ENCODE measurements at regions not wholly inside any gene's neighbourhood (a gene's known extent, or its start where the extent isn't known, plus 50 kb on each side); places are given as distances from the start of the nearest gene placed in this dataset.

- WGBS, 2 donors (ENCODE audit: low coverage in 1 of 2): no CpG with 5 or more reads among the region's 1 CpG
- peaks cover 55% of the 10 kb centered on the region for H3K27me3 ChIP-seq
- no peak for TF ChIP-seq CTCF (IDR thresholded peaks at IDR 0.05)
- H3K4me3 ChIP-seq: no peak overlapping the region
- no peaks in the 10 kb centered on the region for H3K36me3 ChIP-seq
- ATAC-seq: no peak
- no peak overlapping the region for H3K27ac ChIP-seq
- peaks cover 0 to 13% (median 9%) of the 10 kb centered on the region in 3 donors for H3K4me1 ChIP-seq
- H3K9me3 ChIP-seq: no peaks in the 10 kb centered on the region
These were observed 247.3 kb upstream of the RPL38 start for GRCh38 chr17:73956169-73956568.

- H3K4me1 ChIP-seq: peaks cover 0 to 13% (median 9%) of the 10 kb centered on the region in 3 donors
- no peak for ATAC-seq
- no peaks in the 10 kb centered on the region for H3K36me3 ChIP-seq
- no peak overlapping the region for H3K4me3 ChIP-seq
- peaks cover 49% of the 10 kb centered on the region for H3K27me3 ChIP-seq
- H3K9me3 ChIP-seq: no peaks in the 10 kb centered on the region
- no peak for TF ChIP-seq EP300 (IDR thresholded peaks at IDR 0.05)
- peak in 1 of 4 experiments; percentile 23 for TF ChIP-seq CTCF (IDR thresholded peaks at IDR 0.05)
- no peak overlapping the region for H3K27ac ChIP-seq
- WGBS, 2 donors (ENCODE audit: low coverage in 1 of 2): 64 to 65% methylated on average over 7 of the region's 15 CpGs
These were observed 246.6 kb upstream of the RPL38 start for GRCh38 chr17:73956595-73957465.

DNA sequence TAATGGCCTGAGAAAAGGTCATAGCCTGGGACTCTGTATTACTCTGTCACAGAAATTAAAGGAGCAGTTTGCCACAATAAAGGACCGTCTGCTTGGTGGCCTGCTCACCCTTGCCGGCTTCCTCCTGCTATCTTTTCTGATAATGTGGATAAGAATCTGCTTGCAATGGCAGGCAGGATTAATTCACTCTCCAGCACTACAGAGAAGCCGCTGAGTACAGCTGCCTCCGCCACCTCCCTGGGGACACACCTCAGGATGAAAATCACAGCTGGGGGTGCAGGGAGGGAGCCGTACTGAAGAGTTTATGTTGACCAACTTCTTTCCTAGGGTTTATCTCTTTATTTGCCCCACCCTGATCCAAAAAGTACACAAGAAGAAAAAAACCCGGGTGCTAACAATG is 245.9 kb upstream of the RPL38 start:
- H3K4me3 ChIP-seq: no peak overlapping the region
- H3K27ac ChIP-seq: no peak overlapping the region
- H3K27me3 ChIP-seq: peaks cover 41% of the 10 kb centered on the region
- H3K36me3 ChIP-seq: no peaks in the 10 kb centered on the region
- H3K4me1 ChIP-seq: peaks cover 0 to 6% (median 4%) of the 10 kb centered on the region in 3 donors
- no peak for ATAC-seq
- WGBS, 2 donors (ENCODE audit: low coverage in 1 of 2): 56 to 68% methylated on average over 2 to 4 of the region's 6 CpGs
- TF ChIP-seq EP300 (IDR thresholded peaks at IDR 0.05): no peak
- TF ChIP-seq POLR2AphosphoS5 (IDR thresholded peaks at IDR 0.05): no peak
- TF ChIP-seq POLR2A (IDR thresholded peaks at IDR 0.05): no peak
- no peak for TF ChIP-seq CTCF (IDR thresholded peaks at IDR 0.05)
- no peaks in the 10 kb centered on the region for H3K9me3 ChIP-seq

DNA sequence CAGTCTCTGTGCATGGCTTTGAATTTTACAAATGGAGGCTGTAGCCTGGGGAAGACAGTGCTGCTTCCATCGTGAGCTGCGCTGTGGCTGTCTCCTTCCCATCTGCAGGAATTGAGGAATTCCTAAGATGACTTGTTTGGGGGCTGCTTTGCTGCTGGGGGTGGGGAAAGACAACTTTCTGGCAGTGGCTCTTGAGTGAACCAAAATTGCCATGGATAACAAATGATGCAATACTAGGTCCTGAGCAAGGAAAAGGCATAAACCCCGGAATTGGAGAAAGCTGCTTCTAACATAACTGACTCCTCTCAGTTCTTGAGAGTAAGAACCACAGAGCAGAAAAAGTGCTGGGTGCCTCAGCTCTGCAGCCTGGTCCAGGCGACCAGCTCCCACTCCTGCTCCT is 245.0 kb upstream of the RPL38 start:
- Histone ChIP-seq H3K36me3 (no peaks in the 10 kb centered on the region), H3K4me3 (no peak overlapping the region), H3K9me3 (no peaks in the 10 kb centered on the region)

More for the DNA sequence above, 245.0 kb upstream of the RPL38 start:
- H3K4me1 ChIP-seq: no peaks in the 10 kb centered on the region
- H3K27me3 ChIP-seq: peaks cover 33% of the 10 kb centered on the region
- ATAC-seq: no peak
- WGBS, 2 donors (ENCODE audit: low coverage in 1 of 2): 44% methylated on average over 4 of the region's 4 CpGs; no CpG with 5 or more reads in 1 of the 2 donors
- TF ChIP-seq POLR2A (IDR thresholded peaks at IDR 0.05) (no peak), CTCF (IDR thresholded peaks at IDR 0.05) (no peak), EP300 (IDR thresholded peaks at IDR 0.05) (no peak), POLR2AphosphoS5 (IDR thresholded peaks at IDR 0.05) (no peak)
- no peak overlapping the region for H3K27ac ChIP-seq
